Uterus (tissue), 2 donors: ENCODE measurements at regions not wholly inside any gene's neighbourhood (a gene's known extent, or its start where the extent isn't known, plus 50 kb on each side); places are given as distances from the start of the nearest gene placed in this dataset.

ENCODE experiments used
- CTCF ChIP-seq, 4 experiments: fragments of 200-600 bp in 2 of 4; fragments of 450-650 bp in 2 of 4; sonication (generic) in 2 of 4; IDR thresholded peaks; one replicate each; pipeline ENCODE4 v1.5.1; 2016 to 2019; ENCODE audit warnings: antibody characterized with exemption in 4 of 4, mild to moderate bottlenecking in 2 of 4, moderate library complexity in 1 of 4
- POLR2A ChIP-seq, 2 donors: fragments of 450-650 bp; IDR thresholded peaks; one replicate each; pipeline ENCODE4 v1.6.1; 2016; ENCODE audit warnings: antibody characterized with exemption in 2 of 2, mild to moderate bottlenecking in 1 of 2, moderate library complexity in 1 of 2

- no peak for TF ChIP-seq CTCF (IDR thresholded peaks at IDR 0.05)
- no peak for TF ChIP-seq POLR2A (IDR thresholded peaks at IDR 0.05)
Observed at GRCh38 chr13:22592515-22592914, 588.3 kb upstream of the SGCG start.
